ENCODE measurements at regions not wholly inside any gene's neighbourhood (a gene's known extent, or its start where the extent isn't known, plus 50 kb on each side); places are given as distances from the start of the nearest gene placed in this dataset.

DNA sequence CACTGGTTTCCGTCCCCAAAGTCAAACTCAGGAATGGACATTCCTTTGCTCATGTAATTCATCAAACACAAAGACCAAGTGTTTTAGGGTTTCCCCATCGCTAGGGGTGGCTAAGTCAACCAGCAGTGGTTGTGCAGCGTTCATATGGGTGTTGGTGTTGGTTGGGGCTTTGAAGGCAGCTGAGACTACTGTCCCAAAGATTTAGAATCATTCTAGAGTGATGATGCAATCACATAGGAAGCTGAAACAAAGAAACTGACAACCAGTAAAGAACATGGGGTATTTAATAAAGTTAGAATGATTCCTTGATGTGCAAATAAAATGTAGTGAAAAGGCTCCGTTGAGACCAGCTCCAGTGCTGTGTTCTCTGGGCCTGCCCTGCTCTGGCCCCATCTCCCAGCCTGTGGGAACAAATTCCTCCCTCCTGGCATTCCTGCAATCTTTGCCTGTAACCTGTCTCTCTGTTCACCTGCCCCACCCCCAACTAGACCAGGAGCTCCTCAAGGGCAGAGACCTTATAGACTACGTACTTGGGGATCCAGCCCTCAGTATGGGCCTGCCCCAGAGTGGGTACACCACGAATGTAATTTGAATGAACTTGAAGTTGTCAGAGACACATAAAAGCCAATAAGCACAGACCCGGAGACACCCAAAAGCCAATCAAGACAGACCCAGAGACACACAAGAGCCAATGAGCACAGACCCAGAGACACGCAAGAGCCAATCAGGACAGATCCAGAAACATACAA, 191.7 kb upstream of the TWIST2 start:
- DNase-seq = no peak

DNA sequence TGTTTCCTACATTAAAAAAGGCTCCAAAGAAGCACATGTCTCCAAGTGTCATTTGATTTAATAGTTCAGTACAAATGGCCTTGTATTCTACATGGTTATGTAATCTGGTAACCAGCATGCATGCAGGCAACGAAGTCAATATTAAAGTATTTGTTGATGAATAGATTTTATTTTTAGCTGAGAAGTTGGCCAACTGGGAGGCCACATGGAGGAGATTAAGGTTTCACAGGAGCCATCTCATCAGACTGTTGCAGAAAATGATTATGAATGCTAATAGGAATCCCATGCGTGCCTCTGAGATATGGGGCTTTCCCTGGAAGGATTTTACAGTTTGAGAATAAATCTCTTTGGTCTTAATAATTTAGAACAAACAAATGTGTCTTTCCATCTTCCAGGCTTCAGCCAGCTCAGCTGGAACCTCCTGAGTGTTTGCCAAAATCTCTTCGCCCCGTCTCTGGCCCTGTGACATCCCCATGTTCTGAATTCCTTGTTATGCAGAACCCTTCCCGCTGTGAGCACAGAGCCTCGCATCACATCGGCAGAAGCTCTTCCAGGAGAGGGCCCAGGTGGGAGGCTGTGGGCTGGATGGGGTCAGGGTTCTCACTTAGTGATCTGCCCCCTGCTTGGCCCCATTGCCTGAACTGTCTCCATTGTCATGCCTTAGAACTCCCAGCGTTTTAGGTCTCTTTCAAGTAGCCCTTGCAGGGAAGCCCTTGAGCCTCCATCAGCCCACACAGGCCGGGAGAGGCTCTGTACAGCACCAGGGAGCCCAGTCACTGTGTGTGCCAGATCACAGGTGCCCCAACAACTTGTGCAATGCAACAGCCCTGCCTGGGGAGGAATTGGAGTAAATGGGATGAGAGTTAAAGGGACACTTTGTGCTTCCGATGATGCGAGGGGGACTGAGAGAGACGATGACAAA, 190.5 kb upstream of the TWIST2 start:
- no peak for DNase-seq

DNA sequence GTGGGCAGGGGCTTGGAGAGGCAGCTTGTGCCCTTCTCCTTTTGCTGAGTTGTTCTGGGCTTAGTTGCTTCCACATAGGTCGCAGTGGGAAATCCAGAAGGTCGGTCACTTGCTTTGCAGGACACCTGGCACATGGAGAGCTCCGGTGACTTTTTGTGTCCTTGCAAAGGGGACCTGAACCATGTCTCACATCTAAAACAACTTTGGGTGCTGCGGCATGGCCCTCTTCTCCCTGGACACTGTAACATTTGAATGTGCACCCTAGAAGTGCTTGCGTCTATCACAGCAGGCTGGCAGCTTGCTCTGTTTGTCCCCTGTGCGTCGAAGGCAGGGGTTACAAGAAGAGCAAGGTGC, 189.9 kb upstream of the TWIST2 start:
- no peak for DNase-seq

DNA sequence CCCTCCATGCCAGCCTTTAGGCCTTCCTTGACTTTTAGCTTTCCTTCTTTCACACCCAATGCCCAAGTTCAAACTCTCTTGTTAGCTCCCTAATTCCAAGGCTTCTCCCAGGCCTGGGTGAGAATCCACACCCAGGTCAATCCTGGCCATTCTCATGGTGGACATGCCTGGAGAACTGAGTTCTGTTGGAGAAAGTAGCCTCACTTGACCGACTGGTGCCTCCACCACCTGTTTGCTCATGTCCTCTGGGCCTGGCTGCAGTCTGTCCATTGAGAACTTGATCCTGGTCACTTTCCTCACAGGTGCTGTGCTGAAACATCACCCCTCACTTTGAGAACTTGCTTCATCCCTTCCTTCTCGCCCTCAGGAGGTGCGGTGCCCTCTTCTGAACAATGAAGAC, 189.1 kb upstream of the TWIST2 start:
- no peak for DNase-seq

DNA sequence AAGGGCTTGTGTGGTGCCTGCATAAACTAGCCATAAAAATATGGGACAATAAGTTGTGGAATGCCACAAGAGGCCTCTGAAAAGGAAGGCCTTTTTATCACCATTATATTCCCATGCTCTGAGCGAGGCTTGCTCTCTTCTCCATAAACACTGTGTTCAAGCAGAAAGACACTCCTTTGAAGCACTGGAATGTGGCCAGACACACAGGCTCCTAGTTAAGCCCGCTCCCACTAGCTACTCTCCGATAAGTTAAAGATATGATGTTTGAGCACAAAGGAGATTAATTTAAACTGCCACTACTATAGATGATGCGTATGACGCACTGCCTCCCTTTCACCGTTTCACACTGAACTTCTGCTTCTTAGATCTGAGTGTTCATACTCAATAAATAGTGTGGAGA, 188.7 kb upstream of the TWIST2 start:
- no peak for DNase-seq

DNA sequence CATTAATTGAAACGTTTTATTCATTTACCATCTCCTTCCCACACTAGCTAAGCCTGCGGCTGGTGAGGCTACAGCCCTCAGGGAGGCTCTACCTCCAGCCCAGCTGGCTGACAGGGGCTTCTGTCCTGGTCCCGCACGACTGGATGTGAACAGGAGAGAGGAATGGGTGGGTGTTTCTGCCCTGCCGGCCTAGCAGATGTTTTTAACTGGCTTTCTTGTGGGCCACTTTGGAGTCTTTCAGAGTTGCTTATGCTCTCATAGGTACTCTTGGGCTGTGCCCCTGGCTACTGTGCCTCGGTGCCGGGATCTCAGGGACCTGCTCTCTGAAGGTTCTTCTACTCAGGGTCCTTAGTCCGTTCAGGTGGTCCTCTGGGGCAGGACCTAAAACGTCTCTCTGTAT, 184.3 kb upstream of the TWIST2 start:
- DNase-seq = no peak

DNA sequence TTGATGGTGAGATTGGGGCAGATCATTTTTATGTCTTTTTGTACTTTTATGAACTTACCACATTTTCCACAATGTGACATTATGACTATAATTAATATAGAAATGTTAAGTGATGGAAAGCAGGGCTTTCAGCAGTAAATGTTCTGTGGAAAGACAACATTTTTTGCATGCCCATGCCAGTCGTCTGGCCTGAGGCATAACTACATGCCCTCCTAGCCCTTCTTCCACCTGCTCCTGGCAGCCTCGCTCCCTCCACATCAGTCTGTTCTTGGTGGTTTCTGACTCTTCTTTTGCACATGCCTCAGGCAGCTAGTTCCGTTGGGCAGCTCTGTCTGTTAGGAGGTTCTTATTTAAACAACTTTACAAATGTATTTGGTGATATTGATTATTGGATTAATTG, 182.0 kb upstream of the TWIST2 start:
- no peak for DNase-seq

DNA sequence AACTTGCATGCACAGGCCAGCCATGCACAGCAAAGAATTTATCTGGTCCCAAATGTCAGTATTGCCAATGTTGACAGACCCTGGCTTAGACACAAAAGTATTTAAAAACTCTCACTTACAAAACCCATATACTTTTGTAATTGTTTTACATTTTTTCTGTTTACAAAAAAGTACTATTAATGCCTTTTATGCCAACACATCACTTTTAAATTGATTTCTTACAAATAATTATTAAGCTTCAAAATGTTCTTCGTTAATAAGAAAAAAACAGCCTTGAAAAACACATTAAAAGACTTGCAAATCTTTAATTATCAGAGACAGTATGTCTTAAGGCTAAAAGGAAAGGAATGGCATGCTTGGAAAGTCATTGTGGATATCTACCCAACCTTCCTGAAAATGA, 181.3 kb upstream of the TWIST2 start:
- no peak for DNase-seq

DNA sequence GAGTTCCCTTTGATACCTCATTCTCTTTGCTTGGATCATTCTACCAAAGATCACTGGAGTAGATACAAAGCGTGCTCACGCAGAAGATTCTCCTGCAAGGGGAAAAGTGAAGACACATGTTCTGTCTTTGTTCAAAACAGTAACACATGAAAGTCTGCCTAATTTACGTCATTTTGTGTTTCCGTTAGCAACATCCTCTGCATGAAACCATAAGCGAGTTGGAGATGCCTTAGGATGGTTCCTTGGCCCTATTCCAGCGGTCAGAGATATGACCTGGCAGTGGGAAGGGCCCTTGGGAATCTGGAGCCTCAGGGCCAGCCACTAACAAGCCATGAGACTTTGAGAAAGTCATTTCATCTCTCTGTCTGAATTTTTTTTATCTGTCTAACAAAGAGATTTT, 180.9 kb upstream of the TWIST2 start:
- DNase-seq = no peak

DNA sequence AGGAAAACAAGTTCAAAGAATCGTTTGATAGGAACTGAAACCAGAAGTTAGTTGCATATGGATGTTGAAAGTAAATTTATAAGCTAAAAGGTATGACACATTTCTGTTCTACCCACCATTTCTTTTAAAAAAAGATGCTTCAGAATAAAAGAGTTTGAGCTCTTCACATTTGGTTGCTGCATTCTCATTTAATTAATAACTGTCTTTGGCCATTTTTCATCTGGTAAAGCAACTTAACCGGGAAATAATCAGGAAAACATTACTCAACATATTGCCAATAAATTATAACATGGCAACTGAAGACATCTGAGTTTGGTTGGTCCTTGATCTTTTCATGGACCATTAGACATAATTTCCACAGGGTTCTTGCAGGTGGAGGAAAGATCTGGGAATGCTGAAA, 180.2 kb upstream of the TWIST2 start:
- DNase-seq = no peak

DNA sequence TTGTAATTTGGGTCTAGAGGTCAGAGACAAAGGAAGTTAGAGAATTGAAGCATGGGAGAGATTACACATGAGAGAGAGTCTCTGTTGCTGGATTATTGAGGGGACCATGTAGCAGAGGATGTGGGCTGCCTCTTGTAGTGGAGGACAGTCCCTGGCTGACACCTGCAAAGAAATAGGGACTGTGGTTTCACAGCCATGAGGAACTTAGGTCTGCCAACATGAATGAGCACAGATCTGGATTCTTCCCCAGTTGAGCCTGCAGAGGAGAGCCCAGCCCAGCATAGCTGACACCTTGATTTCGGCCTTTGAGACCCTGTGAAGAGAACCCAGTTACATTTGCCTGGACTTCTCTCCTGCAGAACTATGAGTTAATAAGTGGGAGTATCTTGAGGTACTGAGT, 179.5 kb upstream of the TWIST2 start:
- no peak for DNase-seq

DNA sequence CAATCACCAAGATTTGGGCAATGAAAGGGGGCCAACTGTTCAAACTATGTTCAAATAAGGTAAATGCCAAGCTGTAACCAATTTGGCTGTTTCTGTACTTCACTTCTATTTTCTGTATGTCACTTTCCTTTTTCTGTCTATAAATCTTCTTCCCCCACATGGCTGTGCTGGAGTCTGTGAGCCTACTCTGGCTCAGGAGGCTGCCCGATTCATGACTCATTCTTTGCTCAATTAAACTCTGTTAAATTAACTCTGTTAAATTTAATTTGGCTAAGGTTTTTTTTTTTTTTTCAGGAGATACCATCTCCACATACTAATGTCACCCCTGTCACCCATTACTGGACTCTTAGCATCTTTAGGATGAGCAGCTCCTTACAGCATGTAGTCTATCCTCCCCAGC, 178.8 kb upstream of the TWIST2 start:
- DNase-seq = peak; percentile 45

DNA sequence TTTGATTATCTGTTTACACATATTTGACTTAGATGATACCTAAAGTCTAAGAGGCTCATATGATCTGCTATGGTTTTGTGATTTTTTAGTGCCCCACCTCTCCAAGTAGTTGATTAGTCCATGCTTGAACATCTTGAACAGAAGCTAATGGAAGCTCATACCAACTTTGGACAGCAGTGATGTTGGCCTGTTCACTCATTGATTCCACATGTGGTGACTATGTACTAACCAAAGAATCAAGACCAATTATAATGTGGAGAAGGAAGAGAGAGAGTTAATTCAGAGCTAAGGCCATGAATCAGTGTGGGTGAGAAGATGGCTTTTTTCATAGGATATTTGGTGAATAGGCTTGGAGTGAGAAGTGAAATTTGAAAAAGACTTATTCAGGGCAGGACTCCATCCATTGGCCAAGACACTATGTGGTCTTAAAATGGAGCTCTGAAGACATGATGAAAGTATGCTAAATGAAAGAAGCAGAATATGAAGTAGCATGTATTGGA, 178.3 kb upstream of the TWIST2 start:
- no peak for DNase-seq

DNA sequence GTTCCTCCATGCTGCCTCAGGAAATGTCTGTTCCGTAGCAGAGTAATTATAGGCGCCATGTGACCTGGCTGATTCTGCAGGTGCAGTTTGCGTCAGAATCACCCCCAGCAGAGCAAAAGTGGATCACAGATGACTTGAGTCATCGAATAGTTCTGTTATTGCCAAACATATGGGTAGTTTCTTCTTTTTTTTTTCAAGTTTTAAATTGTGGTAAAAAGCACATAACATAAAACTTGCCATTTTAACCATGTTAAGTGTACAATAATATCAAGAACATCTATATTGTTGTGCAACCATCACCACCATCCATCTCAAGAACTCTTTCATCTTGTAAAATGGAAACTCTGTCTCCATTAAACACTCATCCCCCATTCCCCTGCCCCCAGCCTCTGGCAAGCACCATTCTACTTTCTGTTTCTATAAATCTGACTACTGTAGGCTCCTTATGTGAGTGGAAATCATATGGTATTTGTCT, 177.7 kb upstream of the TWIST2 start:
- DNase-seq = no peak

DNA sequence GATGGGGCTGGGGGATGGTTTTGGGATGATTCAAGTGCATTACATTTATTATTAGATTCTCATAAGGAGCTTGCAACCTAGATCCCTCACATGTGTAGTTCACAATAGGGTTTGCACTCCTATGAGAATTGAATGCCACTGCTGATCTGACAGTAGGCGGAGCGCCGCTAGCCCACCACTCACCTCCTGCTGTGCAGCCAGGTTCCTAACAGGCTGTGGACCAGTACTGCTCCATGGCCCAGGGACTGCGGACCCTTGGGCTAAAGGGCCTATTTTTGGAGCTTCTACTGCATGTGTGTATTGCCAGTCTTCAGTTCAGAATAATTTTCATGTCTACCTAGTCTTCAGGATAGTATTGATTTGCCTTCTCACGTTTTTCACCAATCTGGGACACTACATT, 165.3 kb upstream of the TWIST2 start:
- no peak for DNase-seq

DNA sequence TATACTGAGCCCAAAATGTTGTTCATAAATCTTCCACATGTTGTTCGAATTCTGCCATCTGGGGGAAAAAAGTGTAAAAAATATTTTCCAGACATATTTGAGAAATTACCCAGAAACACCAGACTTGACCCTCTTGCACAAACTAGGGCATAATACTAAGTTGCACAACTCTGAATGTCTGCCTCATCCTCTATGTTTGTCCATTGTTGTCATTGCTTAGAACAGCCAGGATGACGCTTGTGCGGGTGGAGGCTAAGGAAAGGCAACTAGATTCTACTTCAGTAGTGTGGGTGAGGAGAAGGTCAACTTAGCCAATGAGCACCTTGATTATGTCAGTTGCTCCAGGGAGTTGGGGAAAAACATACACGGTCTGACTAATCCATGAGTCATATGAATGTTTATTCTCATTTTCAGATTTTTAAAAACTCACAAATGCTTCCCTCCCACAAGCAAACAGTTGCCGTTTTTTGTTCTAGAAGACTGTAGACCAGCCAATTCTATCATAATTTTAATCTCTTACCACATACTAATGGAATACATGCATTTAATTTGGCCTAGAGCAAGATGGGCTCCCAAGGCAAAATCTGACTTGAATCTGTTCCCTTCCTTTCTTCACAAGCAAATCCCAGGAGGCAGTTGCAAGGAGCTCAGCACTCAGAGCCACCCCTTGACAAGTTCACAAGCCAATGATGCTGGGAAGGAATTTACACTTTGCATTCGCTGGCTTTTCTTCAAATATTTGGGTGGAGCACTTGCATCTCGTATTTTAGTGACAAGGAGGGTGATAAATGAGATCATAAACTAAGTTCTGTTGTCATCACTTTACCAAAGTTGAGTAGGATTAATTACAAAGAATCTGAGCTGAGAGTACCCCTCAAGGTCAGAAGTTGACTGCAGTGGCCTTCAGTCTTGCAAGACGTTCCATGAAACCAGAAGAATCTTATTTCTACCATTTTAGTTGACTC, 163.2 kb upstream of the TWIST2 start:
- no peak for DNase-seq

DNA sequence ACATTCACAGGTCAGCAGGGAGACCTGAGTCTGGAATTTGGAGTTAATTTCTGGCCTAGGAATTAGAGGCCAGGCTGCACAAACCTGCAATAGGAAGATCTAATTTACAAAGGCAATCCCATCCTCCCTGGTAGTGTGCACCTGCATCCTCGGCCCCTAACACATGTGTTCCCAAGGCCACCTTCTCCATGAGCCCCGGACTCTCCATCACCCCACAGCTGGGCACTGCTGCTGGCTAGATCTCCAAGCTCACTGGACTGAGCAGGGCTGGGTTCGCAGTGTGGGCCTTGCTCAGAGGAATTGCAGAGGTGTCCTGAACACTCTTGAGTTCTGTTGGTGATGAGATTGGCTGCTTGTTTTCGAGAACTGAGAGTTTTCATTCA, 162.6 kb upstream of the TWIST2 start:
- no peak for DNase-seq

DNA sequence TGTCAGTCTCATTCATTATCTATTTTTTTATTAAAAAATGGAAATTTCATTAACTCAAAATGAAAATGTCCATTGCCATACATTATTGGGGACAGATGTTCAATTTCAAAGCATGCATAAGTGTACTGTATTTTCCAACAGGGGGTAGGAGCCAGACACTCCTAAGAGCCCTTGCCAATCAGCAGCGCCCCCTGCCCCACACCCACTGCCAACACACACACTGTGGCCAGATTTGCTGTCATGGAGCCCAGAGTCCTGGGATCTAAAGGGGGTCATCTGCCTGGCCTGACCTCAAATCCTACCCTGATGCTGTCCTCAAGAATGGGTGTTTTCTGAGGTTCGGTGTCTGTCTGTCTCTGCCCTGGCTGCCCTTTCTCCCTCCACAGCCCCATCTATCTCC, 162.2 kb upstream of the TWIST2 start:
- no peak for DNase-seq

DNA sequence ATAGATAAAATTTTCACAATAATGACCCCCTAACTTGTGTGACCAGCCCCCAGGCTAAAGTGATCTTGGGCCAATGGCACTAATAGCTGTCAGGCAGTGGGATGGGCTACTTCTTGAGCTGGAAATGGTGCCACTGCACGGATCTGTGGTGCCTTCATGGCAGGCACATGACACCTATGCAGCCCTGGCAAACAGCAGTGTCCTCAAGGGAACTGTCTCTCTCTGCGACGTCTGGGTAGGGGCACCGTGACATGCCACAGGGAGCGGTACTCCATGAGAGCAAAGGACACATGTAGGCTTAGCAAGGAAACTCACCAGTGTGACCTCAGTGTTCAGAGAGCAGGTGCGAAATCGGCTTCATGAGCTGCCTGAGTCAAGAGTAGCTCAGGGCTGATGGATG, 161.7 kb upstream of the TWIST2 start:
- DNase-seq = no peak

DNA sequence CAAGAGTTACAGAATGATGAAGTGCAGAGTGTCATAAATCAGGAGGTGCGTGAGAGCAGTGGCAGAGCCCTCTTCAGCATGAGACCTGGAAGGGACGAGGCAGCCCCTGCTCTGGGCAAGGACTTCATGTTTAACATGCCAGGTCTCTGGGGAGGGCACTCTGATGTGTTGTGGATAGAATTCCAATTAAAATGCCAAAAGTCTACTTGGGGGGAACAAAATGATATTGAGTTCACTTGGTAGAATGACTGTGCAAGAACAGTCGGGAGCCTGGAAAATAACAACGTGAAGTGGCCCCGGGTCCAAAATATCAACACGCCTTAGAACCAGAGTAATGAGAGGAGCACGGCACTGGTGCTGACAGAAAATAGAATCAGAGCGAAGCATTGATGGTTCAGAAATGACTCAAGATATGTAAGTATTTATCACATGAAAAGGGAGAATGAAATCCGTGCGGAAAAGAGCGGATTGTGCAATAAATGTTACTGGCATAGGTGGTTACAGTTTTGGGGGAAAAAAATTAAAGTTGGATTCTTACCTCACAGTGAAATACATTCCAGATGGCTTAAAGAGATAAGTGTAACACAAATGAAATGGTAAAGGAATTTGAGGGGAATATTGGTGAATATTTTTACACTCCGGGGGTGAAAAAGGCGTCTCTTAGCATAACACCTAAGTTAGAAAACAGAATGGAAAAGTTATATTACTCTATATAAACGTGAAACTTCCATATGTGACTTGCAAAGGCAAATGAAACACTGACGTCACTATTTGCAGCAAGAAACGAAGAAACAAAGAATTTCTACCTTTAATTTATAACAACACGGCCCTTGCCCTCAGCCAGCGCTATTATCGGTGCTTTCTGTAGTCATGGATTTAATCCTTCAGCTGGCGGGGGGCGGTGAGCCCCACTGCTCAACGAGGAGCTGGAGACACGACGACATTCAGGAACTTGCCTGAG, 159.4 kb upstream of the TWIST2 start:
- DNase-seq = no peak

DNA sequence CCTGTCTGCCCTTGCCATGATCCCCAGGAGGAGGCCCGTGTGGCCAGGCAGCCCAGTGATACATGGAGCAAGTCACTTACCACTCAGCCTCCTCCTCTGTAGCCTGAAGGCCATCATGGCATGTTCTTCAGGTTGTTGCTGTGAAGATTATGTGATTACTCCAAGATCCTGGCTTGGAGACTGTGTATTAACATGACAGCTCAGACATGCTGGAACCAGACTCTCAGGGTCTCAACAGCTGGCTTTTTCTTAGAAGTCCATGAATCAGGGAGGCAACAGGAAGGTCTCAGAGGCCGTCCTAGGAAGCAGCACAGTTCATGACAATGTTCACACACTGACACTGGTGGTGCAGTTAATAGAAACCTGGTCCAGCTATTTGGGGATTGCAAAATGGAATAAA, 158.6 kb upstream of the TWIST2 start:
- no peak for DNase-seq

DNA sequence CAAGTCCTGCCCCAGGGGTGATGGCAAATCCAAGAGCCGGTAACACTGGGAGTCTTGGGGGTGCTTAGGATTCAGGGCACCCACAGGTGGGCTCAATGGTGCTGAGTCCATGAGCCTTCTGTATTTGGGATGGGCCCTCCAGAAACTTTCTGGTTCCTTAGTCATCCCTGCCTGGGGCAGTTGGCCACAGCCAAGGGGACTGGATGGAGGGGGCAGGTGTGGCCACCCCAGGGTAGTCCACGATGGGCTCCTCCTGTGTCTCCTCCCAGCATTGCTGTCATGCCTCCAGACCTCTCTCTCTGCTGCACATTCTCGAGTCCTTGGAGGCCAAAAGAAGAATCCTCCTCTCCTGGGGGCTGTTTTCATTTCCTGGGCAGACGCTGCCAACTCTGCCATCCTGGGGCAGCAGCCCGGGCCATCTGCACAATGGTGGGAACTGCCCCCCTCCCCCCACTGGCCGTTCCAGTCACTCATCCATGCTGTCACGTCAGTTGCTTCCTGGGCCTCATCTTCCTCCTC, 158.0 kb upstream of the TWIST2 start:
- DNase-seq = no peak
